H1 (cell line): ENCODE measurements at regions not wholly inside any gene's neighbourhood (a gene's known extent, or its start where the extent isn't known, plus 50 kb on each side); places are given as distances from the start of the nearest gene placed in this dataset.

Experiments
- CTCF ChIA-PET: fragments of 300-600 bp; sonication (Branson Sonifier 250); formaldehyde crosslinking; loops from one replicate; lab custom pipeline; 2021; ENCODE audit not compliant: partially characterized antibody; lab: Charles Lee
- POLR2A ChIA-PET: fragments of 300-600 bp; sonication (Branson Sonifier 250); formaldehyde crosslinking; loops from one replicate; lab custom pipeline; 2021; ENCODE audit warnings: inconsistent platforms; ENCODE audit not compliant: partially characterized antibody; lab: Charles Lee
- DNase-seq, 2 experiments: peaks; one replicate each; pipeline versions ENCODE4 v3.0.0 to v3.0.0-alpha.2; 2010 to 2022; ENCODE audit warnings: low spot score in 2 of 2, low read depth in 1 of 2, mixed read lengths in 1 of 2
- FAIRE-seq: peaks from 2 replicates; lab custom pipeline; 2011; peaks lifted over from hg19 to GRCh38; lab: Jason Lieb, UNC
- H2AFZ ChIP-seq: 2 replicates; pipeline ENCODE4 v1.8.1; 2012; ENCODE audit warnings: low read length, inconsistent platforms
- H2AK5ac ChIP-seq: 2 replicates; pipeline ENCODE4 v1.6.1; 2013; ENCODE audit warnings: low read depth, low read length
- H2BK120ac ChIP-seq: replicated peaks from 2 replicates; pipeline ENCODE3; 2013; ENCODE audit warnings: low read depth, low read length, inconsistent platforms
- H2BK12ac ChIP-seq: 2 replicates; pipeline ENCODE4 v1.6.1; 2013; ENCODE audit warnings: low read depth, low read length
- H2BK15ac ChIP-seq: 2 replicates; pipeline ENCODE4 v1.6.1; 2013; ENCODE audit warnings: low read length
- H2BK20ac ChIP-seq: 2 replicates; pipeline ENCODE4 v1.6.1; 2013; ENCODE audit warnings: low read length
- H2BK5ac ChIP-seq: 2 replicates; pipeline ENCODE4 v1.6.1; 2013; ENCODE audit warnings: low read depth, low read length
- H3K14ac ChIP-seq: 2 replicates; pipeline ENCODE4 v1.6.1; 2013; ENCODE audit warnings: inconsistent platforms; ENCODE audit not compliant: insufficient read length
- H3K18ac ChIP-seq: 2 replicates; pipeline ENCODE4 v1.6.1; 2013; ENCODE audit warnings: low read length; ENCODE audit errors: extremely low read depth
- H3K23ac ChIP-seq: 2 replicates; pipeline ENCODE4 v1.6.1; 2013; ENCODE audit warnings: inconsistent platforms; ENCODE audit not compliant: insufficient read length
- H3K23me2 ChIP-seq: 2 replicates; pipeline ENCODE4 v1.6.1; 2013; ENCODE audit warnings: low read depth, low read length
- H3K27ac ChIP-seq: 2 replicates; pipeline ENCODE4 v1.6.1; 2011; ENCODE audit warnings: low read depth, low read length, inconsistent platforms
- H3K27me3 ChIP-seq, 4 experiments: replicated peaks in 1 of 4; 1 replicate in 1 of 4; 2 replicates in 3 of 4; pipeline versions ENCODE4 v1.6.1 to v1.8.1; 2011 to 2013; ENCODE audit warnings: low read length in 3 of 4, mild to moderate bottlenecking in 3 of 4, inconsistent platforms in 2 of 4, mixed read lengths in 2 of 4, moderate library complexity in 1 of 4; ENCODE audit not compliant: control insufficient read depth in 3 of 4, insufficient read depth in 3 of 4; ENCODE audit errors: extremely low read depth in 1 of 4
- H3K36me3 ChIP-seq, 4 experiments: 2 replicates each; pipeline versions ENCODE4 v1.6.1 to v1.8.1; 2011 to 2013; ENCODE audit warnings: mild to moderate bottlenecking in 4 of 4, low read length in 3 of 4, moderate library complexity in 2 of 4, control low read depth in 1 of 4, inconsistent platforms in 1 of 4; ENCODE audit not compliant: insufficient read depth in 4 of 4, control insufficient read depth in 2 of 4
- H3K4ac ChIP-seq: replicated peaks from 2 replicates; pipeline ENCODE3; 2013; ENCODE audit warnings: low read length, low read depth, mixed read lengths, inconsistent platforms; ENCODE audit not compliant: insufficient read length
- H3K4me1 ChIP-seq, 4 experiments: replicated peaks in 1 of 4; 1 replicate in 1 of 4; 2 replicates in 3 of 4; pipeline versions ENCODE4 v1.6.1 to v1.8.1; 2011 to 2013; ENCODE audit warnings: low read length in 3 of 4, inconsistent platforms in 2 of 4, mixed read lengths in 1 of 4; ENCODE audit not compliant: insufficient read depth in 4 of 4, control insufficient read depth in 3 of 4
- H3K4me2 ChIP-seq, 2 experiments: 2 replicates each; pipeline versions ENCODE4 v1.6.1 to v1.8.1; 2011 to 2013; ENCODE audit warnings: low read depth in 2 of 2, low read length in 2 of 2, control low read depth in 1 of 2, inconsistent platforms in 1 of 2, mild to moderate bottlenecking in 1 of 2; ENCODE audit not compliant: insufficient read depth in 1 of 2
- H3K4me3 ChIP-seq, 4 experiments: fragments of 200-600, 300-600 bp in 1 of 4; sonication (generic), shearing (Covaris generic), sonication (Bioruptor Twin) in 1 of 4; 2 replicates each; pipeline versions ENCODE4 v1.5.1 to v1.8.1; 2011 to 2016; ENCODE audit warnings: low read length in 4 of 4, low read depth in 3 of 4, control low read depth in 2 of 4, inconsistent platforms in 2 of 4, mild to moderate bottlenecking in 2 of 4, mixed read lengths in 1 of 4, moderate library complexity in 1 of 4; ENCODE audit not compliant: insufficient read depth in 2 of 4; ENCODE audit errors: extremely low read depth in 1 of 4
- H3K56ac ChIP-seq: replicated peaks from 2 replicates; pipeline ENCODE3; 2013; ENCODE audit warnings: low read depth, mild to moderate bottlenecking, mixed read lengths, low read length, inconsistent platforms; ENCODE audit not compliant: insufficient read length
- H3K79me1 ChIP-seq: 2 replicates; pipeline ENCODE4 v1.6.1; 2013; ENCODE audit warnings: low read depth, low read length, control low read depth
- H3K79me2 ChIP-seq, 2 experiments: 2 replicates each; pipeline versions ENCODE4 v1.6.1 to v1.8.1; 2012 to 2013; ENCODE audit warnings: low read length in 2 of 2, mild to moderate bottlenecking in 2 of 2, inconsistent platforms in 1 of 2; ENCODE audit not compliant: insufficient read depth in 2 of 2, control insufficient read depth in 1 of 2
- H3K9ac ChIP-seq, 4 experiments: replicated peaks in 1 of 4; 1 replicate in 1 of 4; 2 replicates in 3 of 4; pipeline versions ENCODE4 v1.6.1 to v1.8.1; 2011 to 2013; ENCODE audit warnings: low read depth in 3 of 4, low read length in 3 of 4, control low read depth in 2 of 4, mild to moderate bottlenecking in 2 of 4, moderate library complexity in 2 of 4, inconsistent platforms in 1 of 4; ENCODE audit errors: extremely low read depth in 1 of 4
- H3K9me3 ChIP-seq, 2 experiments: 2 replicates each; pipeline versions ENCODE4 v1.6.1 to v1.8.1; 2012 to 2013; ENCODE audit warnings: mild to moderate bottlenecking in 2 of 2, moderate library complexity in 2 of 2, control low read depth in 1 of 2, inconsistent platforms in 1 of 2, low read depth in 1 of 2, low read length in 1 of 2, mixed read lengths in 1 of 2; ENCODE audit not compliant: insufficient read depth in 2 of 2
- H4K20me1 ChIP-seq, 2 experiments: replicated peaks in 1 of 2; 2 replicates each; pipeline versions ENCODE3 to v1.8.1; 2011 to 2013; ENCODE audit warnings: inconsistent platforms in 2 of 2, low read length in 2 of 2, mild to moderate bottlenecking in 1 of 2; ENCODE audit not compliant: insufficient read depth in 2 of 2, control insufficient read depth in 1 of 2
- H4K5ac ChIP-seq: 2 replicates; pipeline ENCODE4 v1.6.1; 2013; ENCODE audit warnings: low read length, low read depth, mixed read lengths, inconsistent platforms; ENCODE audit not compliant: insufficient read length
- H4K8ac ChIP-seq: 2 replicates; pipeline ENCODE4 v1.8.0; 2013; ENCODE audit warnings: mild to moderate bottlenecking, moderate library complexity, low read length, inconsistent platforms; ENCODE audit not compliant: insufficient read depth; ENCODE audit errors: extremely low read depth
- H4K91ac ChIP-seq: replicated peaks from 2 replicates; pipeline ENCODE3; 2013; ENCODE audit warnings: low read length, mixed read lengths, inconsistent platforms; ENCODE audit not compliant: insufficient read length
- CBX8 ChIP-seq: fragments of 300-800, 300-1000 bp; sonication (generic); IDR thresholded peaks from 2 replicates; pipeline ENCODE4 v1.7.1; 2016; ENCODE audit warnings: low read depth, low read length, borderline replicate concordance
- CHD2 ChIP-seq: IDR thresholded peaks from 2 replicates; pipeline ENCODE4 v1.6.1; 2012; ENCODE audit warnings: low read length, improper control_type of control experiment
- CTBP2 ChIP-seq: IDR thresholded peaks from 2 replicates; pipeline ENCODE4 v1.7.0; 2011; ENCODE audit warnings: borderline replicate concordance, mild to moderate bottlenecking, moderate library complexity, mixed read lengths, low read length; ENCODE audit not compliant: insufficient read depth, insufficient read length
- EP300 ChIP-seq, 2 experiments: IDR thresholded peaks; 1 replicate in 1 of 2; 2 replicates in 1 of 2; pipeline ENCODE4 v1.6.1; 2011 to 2012; ENCODE audit warnings: low read depth in 2 of 2, low read length in 2 of 2, mild to moderate bottlenecking in 2 of 2, borderline replicate concordance in 1 of 2, inconsistent platforms in 1 of 2, moderate library complexity in 1 of 2
- KDM4A ChIP-seq: IDR thresholded peaks from one replicate; pipeline ENCODE4 v1.7.1; 2012; ENCODE audit warnings: low read depth, mild to moderate bottlenecking, moderate library complexity, low read length, inconsistent platforms; ENCODE audit not compliant: severe bottlenecking
- KDM5A ChIP-seq: fragments of 200-600 bp; IDR thresholded peaks from 2 replicates; pipeline ENCODE4 v1.7.1; 2012; ENCODE audit warnings: mild to moderate bottlenecking, low read length, inconsistent platforms, mixed read lengths
- NRF1 ChIP-seq: IDR thresholded peaks from 2 replicates; pipeline ENCODE4 v1.6.1; 2011; ENCODE audit warnings: mild to moderate bottlenecking, low read depth, low read length, improper control_type of control experiment
- RBBP5 ChIP-seq: IDR thresholded peaks from 2 replicates; pipeline ENCODE4 v1.7.1; 2012; ENCODE audit warnings: low read depth, mild to moderate bottlenecking, inconsistent platforms, low read length, moderate library complexity, borderline replicate concordance
- SIX5 ChIP-seq: IDR thresholded peaks from 2 replicates; pipeline ENCODE4 v1.6.1; 2011; ENCODE audit warnings: mild to moderate bottlenecking, low read depth, low read length
- SP2 ChIP-seq: IDR thresholded peaks from 2 replicates; pipeline ENCODE4 v1.6.1; 2012; ENCODE audit warnings: mild to moderate bottlenecking, low read length, inconsistent platforms
- SP4 ChIP-seq: IDR thresholded peaks from 2 replicates; pipeline ENCODE4 v1.6.1; 2012; ENCODE audit warnings: low read length, inconsistent platforms
- SRF ChIP-seq: IDR thresholded peaks from 2 replicates; pipeline ENCODE4 v1.6.1; 2011; ENCODE audit warnings: mild to moderate bottlenecking, low read depth, low read length, moderate library complexity
- YY1 ChIP-seq: IDR thresholded peaks from 2 replicates; pipeline ENCODE4 v1.6.1; 2011; ENCODE audit warnings: low read depth, mild to moderate bottlenecking, low read length
- WGBS, 2 experiments: shearing (Covaris generic) in 1 of 2; methylation state at CpG; one replicate each; pipeline versions ENCODE4 v1.1.6 to v1.1.7; 2013 to 2015; ENCODE audit warnings: low lambda C conversion rate in 2 of 2, mixed read lengths in 2 of 2, inconsistent platforms in 1 of 2, low coverage in 1 of 2, missing lambda C conversion rate in 1 of 2; ENCODE audit not compliant: insufficient replicate concordance in 2 of 2, insufficient coverage in 1 of 2, insufficient read length in 1 of 2; ENCODE audit errors: extremely low coverage in 1 of 2, missing lambda C conversion rate in 1 of 2; 5-methylcytosine and 5-hydroxymethylcytosine counted together

DNA sequence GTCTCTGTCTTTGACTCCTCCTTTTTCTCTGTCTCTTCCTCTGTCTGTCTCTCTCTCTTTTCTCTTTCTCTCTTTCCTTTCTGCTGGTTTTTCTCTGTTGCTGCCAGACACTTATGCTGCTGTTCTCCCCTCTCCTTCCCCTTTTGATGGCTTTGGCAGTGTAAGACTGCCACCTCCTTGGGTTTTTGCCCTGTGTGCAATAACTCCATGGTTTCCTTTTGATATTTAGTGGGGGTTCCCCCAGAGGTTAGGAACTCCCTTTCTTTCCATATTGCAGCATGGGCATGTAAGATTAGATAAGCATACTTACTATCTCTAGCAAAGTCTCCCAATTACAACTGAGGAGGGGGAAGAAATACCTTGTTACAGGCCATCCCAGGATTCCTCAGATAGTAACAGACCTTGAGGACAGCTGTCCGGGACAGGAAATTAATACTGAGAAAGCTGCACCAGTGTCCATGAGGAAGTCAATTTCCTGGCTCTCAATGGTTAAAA is 333.8 kb upstream of the RBMY1B start:
- H3K4ac ChIP-seq: no peak overlapping the region
- no peaks in the 10 kb centered on the region for H3K36me3 ChIP-seq
- WGBS, 2 experiments: no CpG with 5 or more reads among the region's 1 CpG
- H2BK12ac ChIP-seq: no peak overlapping the region
- H3K23ac ChIP-seq: no peak overlapping the region
- H3K4me3 ChIP-seq: no peak overlapping the region
- H4K5ac ChIP-seq: no peak overlapping the region
- no peak overlapping the region for H2BK20ac ChIP-seq
- H4K91ac ChIP-seq: no peak overlapping the region
- no peak overlapping the region for H4K8ac ChIP-seq
- no peak overlapping the region for H2BK5ac ChIP-seq
- no peaks in the 10 kb centered on the region for H3K79me1 ChIP-seq
- H3K27ac ChIP-seq: no peak overlapping the region
- H3K56ac ChIP-seq: no peak overlapping the region
- H3K23me2 ChIP-seq: no peaks in the 10 kb centered on the region
- H4K20me1 ChIP-seq: no peaks in the 10 kb centered on the region
- H3K27me3 ChIP-seq: no peaks in the 10 kb centered on the region
- ChIA-PET POLR2A (no interaction called here), CTCF (no interaction called here)
- no peak for FAIRE-seq
- H3K9ac ChIP-seq: no peak overlapping the region
- H3K18ac ChIP-seq: no peak overlapping the region
- no peak overlapping the region for H2BK120ac ChIP-seq
- H2AFZ ChIP-seq: no peak overlapping the region
- H3K14ac ChIP-seq: no peak overlapping the region
- no peak overlapping the region for H2BK15ac ChIP-seq
- H3K9me3 ChIP-seq: peaks cover 4 to 26% of the 10 kb centered on the region in 2 experiments; a peak in 3 of 4 replicates
- no peaks in the 10 kb centered on the region for H3K79me2 ChIP-seq
- TF ChIP-seq NRF1 (no peak), KDM5A (no peak), SP4 (no peak), KDM4A (no peak), EP300 (IDR thresholded peaks at IDR 0.05; ENCODE audit: borderline replicate concordance in 1 of 2, low read depth in 2 of 2, low read length in 2 of 2) (no peak), CTBP2 (no peak), SRF (no peak), RBBP5 (no peak), CBX8 (no peak), SP2 (no peak), YY1 (no peak), SIX5 (no peak), CHD2 (no peak)
- TF ChIP-seq, all 59 proteins: peak for 0
- no peaks in the 10 kb centered on the region for H3K4me1 ChIP-seq
- no peak overlapping the region for H2AK5ac ChIP-seq
- H3K4me2 ChIP-seq: no peak overlapping the region
- DNase-seq: no peak
